Omental fat pad (tissue), 3 donors: ENCODE measurements at regions not wholly inside any gene's neighbourhood (a gene's known extent, or its start where the extent isn't known, plus 50 kb on each side); places are given as distances from the start of the nearest gene placed in this dataset.

Experiments
- ATAC-seq: fragments of 150-250 bp; one replicate; pipeline ENCODE4 v1.9.1; 2016; ENCODE audit warnings: mild to moderate bottlenecking, moderate library complexity; ENCODE audit not compliant: low FRiP score
- DNase-seq: peaks from one replicate; pipeline ENCODE4 v3.0.0-alpha.2; 2019; ENCODE audit warnings: low spot score
- CTCF ChIP-seq, 3 donors: fragments of 450-650 bp; IDR thresholded peaks; one replicate each; pipeline ENCODE4 v1.5.1; 2016 to 2017; ENCODE audit warnings: antibody characterized with exemption in 3 of 3, mild to moderate bottlenecking in 3 of 3, moderate library complexity in 2 of 3

GRCh38 chr6:84353459-84354423 is 126.3 kb upstream of the CEP162 start:
- no peak for TF ChIP-seq CTCF (IDR thresholded peaks at IDR 0.05)
- no peak for DNase-seq
- no peak for ATAC-seq

GRCh38 chr6:84350397-84350796 is 123.0 kb upstream of the CEP162 start:
- DNase-seq (no peak), ATAC-seq (no peak)
- TF ChIP-seq CTCF (IDR thresholded peaks at IDR 0.05) = no peak

- no peak for DNase-seq
- no peak for ATAC-seq
- no peak for TF ChIP-seq CTCF (IDR thresholded peaks at IDR 0.05)
These were observed 122.1 kb upstream of the CEP162 start for GRCh38 chr6:84349542-84349941.

GRCh38 chr6:84348801-84349200 is 121.4 kb upstream of the CEP162 start:
- DNase-seq (no peak), ATAC-seq (no peak)
- no peak for TF ChIP-seq CTCF (IDR thresholded peaks at IDR 0.05)

GRCh38 chr6:84346372-84346771 is 118.9 kb upstream of the CEP162 start:
- no peak for TF ChIP-seq CTCF (IDR thresholded peaks at IDR 0.05)
- no peak for ATAC-seq
- DNase-seq = no peak

GRCh38 chr6:84344005-84344404 is 116.6 kb upstream of the CEP162 start:
- no peak for TF ChIP-seq CTCF (IDR thresholded peaks at IDR 0.05)
- DNase-seq (no peak), ATAC-seq (no peak)

- ATAC-seq = no peak
- TF ChIP-seq CTCF (IDR thresholded peaks at IDR 0.05) = no peak
- DNase-seq = no peak
These were observed 113.0 kb upstream of the CEP162 start for GRCh38 chr6:84340422-84340821.
